ENCODE measurements at regions not wholly inside any gene's neighbourhood (a gene's known extent, or its start where the extent isn't known, plus 50 kb on each side); places are given as distances from the start of the nearest gene placed in this dataset.

DNA sequence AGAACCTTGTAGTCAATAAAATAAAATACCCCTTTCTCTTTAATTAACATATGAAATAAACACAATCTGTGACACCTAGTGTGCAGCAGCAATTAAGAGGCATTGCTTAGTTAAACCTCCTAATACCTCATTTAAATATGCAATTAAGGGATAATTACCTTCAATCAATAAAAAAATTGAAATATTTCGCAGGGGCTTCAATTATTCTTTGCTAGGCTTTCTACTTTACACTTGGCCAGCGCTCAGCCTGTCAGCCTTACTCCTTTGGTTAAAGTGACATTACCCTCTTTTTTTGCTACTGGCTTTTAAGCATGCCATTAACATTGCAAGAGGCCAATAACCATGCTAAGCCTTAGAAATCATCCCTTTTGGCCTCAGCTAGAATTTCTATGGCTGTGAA lies 327.5 kb upstream of the ZNF521 start:
- TF ChIP-seq POLR2A (IDR thresholded peaks at IDR 0.05) (no peak), POLR2AphosphoS5 (IDR thresholded peaks at IDR 0.05) (no peak)
- TF ChIP-seq, protein P1, sequence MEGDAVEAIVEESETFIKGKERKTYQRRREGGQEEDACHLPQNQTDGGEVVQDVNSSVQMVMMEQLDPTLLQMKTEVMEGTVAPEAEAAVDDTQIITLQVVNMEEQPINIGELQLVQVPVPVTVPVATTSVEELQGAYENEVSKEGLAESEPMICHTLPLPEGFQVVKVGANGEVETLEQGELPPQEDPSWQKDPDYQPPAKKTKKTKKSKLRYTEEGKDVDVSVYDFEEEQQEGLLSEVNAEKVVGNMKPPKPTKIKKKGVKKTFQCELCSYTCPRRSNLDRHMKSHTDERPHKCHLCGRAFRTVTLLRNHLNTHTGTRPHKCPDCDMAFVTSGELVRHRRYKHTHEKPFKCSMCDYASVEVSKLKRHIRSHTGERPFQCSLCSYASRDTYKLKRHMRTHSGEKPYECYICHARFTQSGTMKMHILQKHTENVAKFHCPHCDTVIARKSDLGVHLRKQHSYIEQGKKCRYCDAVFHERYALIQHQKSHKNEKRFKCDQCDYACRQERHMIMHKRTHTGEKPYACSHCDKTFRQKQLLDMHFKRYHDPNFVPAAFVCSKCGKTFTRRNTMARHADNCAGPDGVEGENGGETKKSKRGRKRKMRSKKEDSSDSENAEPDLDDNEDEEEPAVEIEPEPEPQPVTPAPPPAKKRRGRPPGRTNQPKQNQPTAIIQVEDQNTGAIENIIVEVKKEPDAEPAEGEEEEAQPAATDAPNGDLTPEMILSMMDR (IDR thresholded peaks at IDR 0.05) = no peak
